Left ventricle myocardium inferior (tissue), 1 donor: ENCODE measurements at regions not wholly inside any gene's neighbourhood (a gene's known extent, or its start where the extent isn't known, plus 50 kb on each side); places are given as distances from the start of the nearest gene placed in this dataset.
"Not testable (repeated sequence)": the region's sequence is repeated elsewhere in the genome, so short reads cannot be mapped to it uniquely, and the experiment has no call there.

Experiments
- DNase-seq: peaks from one replicate; pipeline ENCODE4 v3.0.0-alpha.2; 2020
- H3K27ac ChIP-seq: fragments of 200-600 bp; replicated peaks from 2 replicates; pipeline ENCODE4 v1.8.0; 2021
- H3K27me3 ChIP-seq: fragments of 200-600 bp; 2 replicates; pipeline ENCODE4 v1.8.0; 2021; ENCODE audit warnings: low read depth
- H3K36me3 ChIP-seq: fragments of 200-600 bp; 2 replicates; pipeline ENCODE4 v1.8.0; 2021
- H3K4me1 ChIP-seq: fragments of 200-600 bp; 2 replicates; pipeline ENCODE4 v1.8.0; 2021
- H3K4me3 ChIP-seq: fragments of 200-600 bp; 2 replicates; pipeline ENCODE4 v1.8.0; 2021; ENCODE audit warnings: mild to moderate bottlenecking, moderate library complexity
- H3K9me3 ChIP-seq: fragments of 200-600 bp; replicated peaks from 2 replicates; pipeline ENCODE4 v1.8.0; 2021
- CTCF ChIP-seq: fragments of 200-600 bp; IDR thresholded peaks from 2 replicates; pipeline ENCODE4 v1.8.0; 2021; ENCODE audit warnings: antibody characterized with exemption, mild to moderate bottlenecking, borderline replicate concordance
- intact Hi-C: fragments of 100-400 bp; cut with micrococcal nuclease; formaldehyde crosslinking; loops from one replicate; pipeline ENCODE4 v1.11.0; 2022
- donor health status: DM: no; HTN: yes; CAD: no; lungs with severe emphysema.

GRCh38 chr6:21759721-21760120 lies 166.2 kb downstream of the SOX4 start:
- H3K4me3 ChIP-seq, result no peak overlapping the region
- DNase-seq, result no peak
- H3K27me3 ChIP-seq, result no peaks in the 10 kb centered on the region
- no peaks in the 10 kb centered on the region for H3K36me3 ChIP-seq
- H3K27ac ChIP-seq, result no peak overlapping the region
- intact Hi-C loops, result no loop called here
- TF ChIP-seq CTCF, result no peak
- no peaks in the 10 kb centered on the region for H3K9me3 ChIP-seq
- no peaks in the 10 kb centered on the region for H3K4me1 ChIP-seq

GRCh38 chr6:21761053-21761730 lies 167.6 kb downstream of the SOX4 start:
- H3K4me1 ChIP-seq, intact Hi-C loops, DNase-seq, H3K36me3 ChIP-seq, H3K9me3 ChIP-seq, H3K27ac ChIP-seq, H3K4me3 ChIP-seq, H3K27me3 ChIP-seq: not testable (repeated sequence)

GRCh38 chr6:21764989-21765388 lies 171.4 kb downstream of the SOX4 start:
- DNase-seq, result no peak
- Histone ChIP-seq H3K27me3 (no peaks in the 10 kb centered on the region), H3K4me1 (peaks cover 20% of the 10 kb centered on the region), H3K9me3 (no peaks in the 10 kb centered on the region), H3K36me3 (no peaks in the 10 kb centered on the region), H3K4me3 (no peak overlapping the region), H3K27ac (no peak overlapping the region)
- intact Hi-C loops, result no loop called here
- TF ChIP-seq CTCF, result no peak

GRCh38 chr6:21767891-21768648 lies 174.5 kb downstream of the SOX4 start:
- intact Hi-C loops, result no loop called here
- no peak for TF ChIP-seq CTCF
- Histone ChIP-seq H3K9me3 (no peaks in the 10 kb centered on the region), H3K4me1 (peaks cover 40% of the 10 kb centered on the region), H3K4me3 (no peak overlapping the region), H3K27me3 (no peaks in the 10 kb centered on the region), H3K36me3 (no peaks in the 10 kb centered on the region), H3K27ac (no peak overlapping the region)
- DNase-seq, result no peak

- DNase-seq, result no peak
- peaks cover 40% of the 10 kb centered on the region for H3K4me1 ChIP-seq
- intact Hi-C loops, result no loop called here
Observed at GRCh38 chr6:21769405-21769861, 175.9 kb downstream of the SOX4 start.

More at GRCh38 chr6:21769405-21769861, 175.9 kb downstream of the SOX4 start:
- no peaks in the 10 kb centered on the region for H3K9me3 ChIP-seq
- H3K36me3 ChIP-seq, result no peaks in the 10 kb centered on the region
- no peaks in the 10 kb centered on the region for H3K27me3 ChIP-seq
- H3K4me3 ChIP-seq, result no peak overlapping the region
- TF ChIP-seq CTCF, result no peak
- peak overlapping the region; percentile 13 for H3K27ac ChIP-seq
